ENCODE measurements at regions not wholly inside any gene's neighbourhood (a gene's known extent, or its start where the extent isn't known, plus 50 kb on each side); places are given as distances from the start of the nearest gene placed in this dataset.

- no peak overlapping the region for H2BK5ac ChIP-seq (ENCODE audit: low read depth, low read length, poor library complexity, severe bottlenecking)
- H2AK5ac ChIP-seq (ENCODE audit: low read depth, low read length), result no peak overlapping the region
- no peaks in the 10 kb centered on the region for H3K27me3 ChIP-seq (ENCODE audit: control insufficient read depth, insufficient read depth, low read length)
- no peak overlapping the region for H3K4ac ChIP-seq (ENCODE audit: low read depth, low read length)
- no peak overlapping the region for H2BK15ac ChIP-seq (ENCODE audit: low read depth, low read length)
- no peak overlapping the region for H3K56ac ChIP-seq (ENCODE audit: extremely low read depth, insufficient read depth, low read length)
- DNase-seq (no peak), ATAC-seq (ENCODE audit: low read depth) (no peak)
- no peak overlapping the region for H2BK20ac ChIP-seq (ENCODE audit: low read depth, low read length)
- H3K4me3 ChIP-seq (ENCODE audit: insufficient read depth, low read depth, low read length), result no peak overlapping the region
- no peak overlapping the region for H3K18ac ChIP-seq (ENCODE audit: low read depth, low read length)
- no peak overlapping the region for H3K27ac ChIP-seq (ENCODE audit: insufficient read depth, low read length)
- no peak overlapping the region for H2AK9ac ChIP-seq (replicated peaks; ENCODE audit: low read depth, low read length, poor library complexity)
- H4K8ac ChIP-seq (ENCODE audit: low read depth in 2 of 2, low read length in 2 of 2), result no peak overlapping the region
- ChIA-PET POLR2A (ENCODE audit: unreplicated experiment) (no interaction called here), CTCF (no interaction called here)
- TF ChIP-seq CEBPB (IDR thresholded peaks at IDR 0.05; ENCODE audit: low read depth, low read length) (no peak), RFX5 (IDR thresholded peaks at IDR 0.05; ENCODE audit: low read depth, low read length) (no peak), SMC3 (IDR thresholded peaks at IDR 0.05; ENCODE audit: low read depth, low read length) (no peak), NFE2L2 (IDR thresholded peaks at IDR 0.05; ENCODE audit: low read depth, low read length) (no peak), MXI1 (IDR thresholded peaks at IDR 0.05; ENCODE audit: borderline replicate concordance, low read depth, low read length) (no peak), RAD21 (IDR thresholded peaks at IDR 0.05; ENCODE audit: low read length) (no peak), RCOR1 (IDR thresholded peaks at IDR 0.05; ENCODE audit: insufficient replicate concordance, low read length) (no peak), MAZ (IDR thresholded peaks at IDR 0.05; ENCODE audit: borderline replicate concordance, low read depth, low read length) (no peak), FOS (IDR thresholded peaks at IDR 0.05; ENCODE audit: low read depth, low read length) (no peak), MAFK (IDR thresholded peaks at IDR 0.05; ENCODE audit: low read depth, low read length) (no peak)
- TF ChIP-seq, protein P1, sequence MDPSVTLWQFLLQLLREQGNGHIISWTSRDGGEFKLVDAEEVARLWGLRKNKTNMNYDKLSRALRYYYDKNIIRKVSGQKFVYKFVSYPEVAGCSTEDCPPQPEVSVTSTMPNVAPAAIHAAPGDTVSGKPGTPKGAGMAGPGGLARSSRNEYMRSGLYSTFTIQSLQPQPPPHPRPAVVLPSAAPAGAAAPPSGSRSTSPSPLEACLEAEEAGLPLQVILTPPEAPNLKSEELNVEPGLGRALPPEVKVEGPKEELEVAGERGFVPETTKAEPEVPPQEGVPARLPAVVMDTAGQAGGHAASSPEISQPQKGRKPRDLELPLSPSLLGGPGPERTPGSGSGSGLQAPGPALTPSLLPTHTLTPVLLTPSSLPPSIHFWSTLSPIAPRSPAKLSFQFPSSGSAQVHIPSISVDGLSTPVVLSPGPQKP (IDR thresholded peaks at IDR 0.05; ENCODE audit: borderline replicate concordance, low read depth, low read length), result no peak
- BruUV-seq (replicated peaks), result no TSS peak
- no peaks in the 10 kb centered on the region for H3K9me1 ChIP-seq (ENCODE audit: insufficient read depth, low read length)
- dilution Hi-C loops (cut with HindIII; ENCODE audit: low sequenced_read_pairs, unreplicated experiment), result no loop called here
- no peaks in the 10 kb centered on the region for H3K36me3 ChIP-seq (ENCODE audit: control insufficient read depth, insufficient read depth, low read length)
- H3K23ac ChIP-seq (ENCODE audit: low read depth, low read length), result no peak overlapping the region
- peaks cover 13% of the 10 kb centered on the region; the same call in 1 of the 2 replicates for H3K9me3 ChIP-seq (ENCODE audit: control insufficient read depth, insufficient read depth, low read length)
- no peak overlapping the region for H2AFZ ChIP-seq (replicated peaks; ENCODE audit: low read length, poor library complexity)
- H3K9ac ChIP-seq (ENCODE audit: low read depth, low read length), result no peak overlapping the region
- H2BK120ac ChIP-seq (ENCODE audit: low read depth, low read length), result no peak overlapping the region
- H3K4me2 ChIP-seq (ENCODE audit: low read depth, low read length), result no peak overlapping the region
- no peak overlapping the region for H4K5ac ChIP-seq (ENCODE audit: low read depth, low read length)
- in situ Hi-C loops (cut with MboI; ENCODE audit: low sequenced_read_pairs), result no loop called here
- intact Hi-C loops (cut with micrococcal nuclease), result no loop called here
- no peak overlapping the region for H3K14ac ChIP-seq (replicated peaks; ENCODE audit: low read depth, low read length)
- no peaks in the 10 kb centered on the region for H3K4me1 ChIP-seq (ENCODE audit: control insufficient read depth, insufficient read depth, low read length)
- H4K91ac ChIP-seq (ENCODE audit: insufficient read depth, low read depth, low read length), result no peak overlapping the region
- H3K79me1 ChIP-seq (ENCODE audit: low read depth in 1 of 2, low read length in 2 of 2), result no peaks in the 10 kb centered on the region
- no peaks in the 10 kb centered on the region for H4K20me1 ChIP-seq (ENCODE audit: insufficient read depth, low read length)
These were observed 707.5 kb downstream of the BCL11B start for GRCh38 chr14:98564541-98564940.

Data from IMR-90 (cell line).